ENCODE measurements at regions not wholly inside any gene's neighbourhood (a gene's known extent, or its start where the extent isn't known, plus 50 kb on each side); places are given as distances from the start of the nearest gene placed in this dataset.
"Not testable (repeated sequence)": the region's sequence is repeated elsewhere in the genome, so short reads cannot be mapped to it uniquely, and the experiment has no call there.

- no peak for DNase-seq (ENCODE audit: low read depth in 3 of 3, low spot score in 2 of 3)
Observed at GRCh38 chr5:33059081-33059480, 348.0 kb downstream of the NPR3 start.

GRCh38 chr5:33065131-33065530 lies 354.0 kb downstream of the NPR3 start:
- no peak for DNase-seq (ENCODE audit: low read depth in 3 of 3, low spot score in 2 of 3)

GRCh38 chr5:33067291-33067690 lies 356.2 kb downstream of the NPR3 start:
- no peak for DNase-seq (ENCODE audit: low read depth in 3 of 3, low spot score in 2 of 3)

GRCh38 chr5:33068786-33069185 lies 357.7 kb downstream of the NPR3 start:
- no peak for DNase-seq (ENCODE audit: low read depth in 3 of 3, low spot score in 2 of 3)

- no peak for DNase-seq (ENCODE audit: low read depth in 3 of 3, low spot score in 2 of 3)
Observed at GRCh38 chr5:33072296-33072695, 361.2 kb downstream of the NPR3 start.

GRCh38 chr5:33072726-33073125 lies 361.6 kb downstream of the NPR3 start:
- DNase-seq (ENCODE audit: low read depth in 3 of 3, low spot score in 2 of 3) = no peak

GRCh38 chr5:33073881-33074327 lies 362.8 kb downstream of the NPR3 start:
- DNase-seq (ENCODE audit: low read depth in 3 of 3, low spot score in 2 of 3) = no peak

- no peak for DNase-seq (ENCODE audit: low read depth in 3 of 3, low spot score in 2 of 3)
Observed at GRCh38 chr5:33074548-33074947, 363.4 kb downstream of the NPR3 start.

GRCh38 chr5:33075731-33076130 lies 364.6 kb downstream of the NPR3 start:
- no peak for DNase-seq (ENCODE audit: low read depth in 3 of 3, low spot score in 2 of 3)

GRCh38 chr5:33079548-33079947 lies 361.2 kb upstream of the TARS1 start:
- peak in 2 of 3 donors; percentile 30 to 51 for DNase-seq (ENCODE audit: low read depth in 3 of 3, low spot score in 2 of 3)

- no peak for DNase-seq (ENCODE audit: low read depth in 3 of 3, low spot score in 2 of 3)
Observed at GRCh38 chr5:33080287-33080686, 360.5 kb upstream of the TARS1 start.

- DNase-seq (ENCODE audit: low read depth in 3 of 3, low spot score in 2 of 3) = no peak
Observed at GRCh38 chr5:33088176-33088575, 352.6 kb upstream of the TARS1 start.

- no peak for DNase-seq (ENCODE audit: low read depth in 3 of 3, low spot score in 2 of 3)
Observed at GRCh38 chr5:33091571-33092363, 349.0 kb upstream of the TARS1 start.

GRCh38 chr5:33092719-33093118 lies 348.0 kb upstream of the TARS1 start:
- no peak for DNase-seq (ENCODE audit: low read depth in 3 of 3, low spot score in 2 of 3)

GRCh38 chr5:33102551-33102950 lies 338.2 kb upstream of the TARS1 start:
- no peak for DNase-seq (ENCODE audit: low read depth in 3 of 3, low spot score in 2 of 3)

GRCh38 chr5:33105521-33105941 lies 335.2 kb upstream of the TARS1 start:
- no peak for DNase-seq (ENCODE audit: low read depth in 3 of 3, low spot score in 2 of 3)

- not testable (repeated sequence) for DNase-seq (ENCODE audit: low read depth in 3 of 3, low spot score in 2 of 3)
Observed at GRCh38 chr5:33110496-33110895, 330.3 kb upstream of the TARS1 start.

GRCh38 chr5:33114361-33114760 lies 326.4 kb upstream of the TARS1 start:
- no peak for DNase-seq (ENCODE audit: low read depth in 3 of 3, low spot score in 2 of 3)

- DNase-seq (ENCODE audit: low read depth in 3 of 3, low spot score in 2 of 3) = no peak
Observed at GRCh38 chr5:33115467-33115866, 325.3 kb upstream of the TARS1 start.

- no peak for DNase-seq (ENCODE audit: low read depth in 3 of 3, low spot score in 2 of 3)
Observed at GRCh38 chr5:33118761-33119415, 321.9 kb upstream of the TARS1 start.

- DNase-seq (ENCODE audit: low read depth in 3 of 3, low spot score in 2 of 3) = no peak
Observed at GRCh38 chr5:33120671-33121070, 320.1 kb upstream of the TARS1 start.

- DNase-seq (ENCODE audit: low read depth in 3 of 3, low spot score in 2 of 3) = no peak
Observed at GRCh38 chr5:33129309-33129708, 311.5 kb upstream of the TARS1 start.
